ENCODE measurements at regions not wholly inside any gene's neighbourhood (a gene's known extent, or its start where the extent isn't known, plus 50 kb on each side); places are given as distances from the start of the nearest gene placed in this dataset.
"Not testable (repeated sequence)": the region's sequence is repeated elsewhere in the genome, so short reads cannot be mapped to it uniquely, and the experiment has no call there.

DNA sequence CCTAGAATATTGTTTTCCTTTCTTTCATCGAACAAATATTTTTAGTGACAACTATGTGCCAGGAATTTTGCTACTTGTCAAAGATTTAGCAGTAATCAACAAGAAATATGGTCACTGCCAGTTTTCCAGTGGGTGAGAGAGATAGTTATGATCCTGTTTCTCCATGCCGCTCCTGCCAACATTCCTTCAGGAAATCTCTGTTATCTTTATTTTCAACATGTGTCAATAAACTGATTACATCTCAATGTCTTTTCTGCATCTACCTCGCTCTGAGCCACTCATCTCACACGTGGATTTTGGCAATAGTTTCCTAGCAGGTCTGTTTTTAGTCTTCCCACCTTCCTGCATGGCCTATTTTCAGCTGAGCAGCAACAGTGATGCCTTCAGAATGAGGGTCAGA lies 650.0 kb upstream of the STXBP6 start:
- Histone ChIP-seq H3K27me3 (ENCODE audit: control insufficient read depth, insufficient read depth, low read length) (no peaks in the 10 kb centered on the region), H3K9me3 (ENCODE audit: control insufficient read depth, insufficient read depth, low read length) (no peaks in the 10 kb centered on the region), H3K27ac (ENCODE audit: low read depth, low read length) (no peak overlapping the region), H3K36me3 (ENCODE audit: control insufficient read depth, insufficient read depth, low read length) (no peaks in the 10 kb centered on the region), H3K9ac (ENCODE audit: low read depth, low read length) (no peak overlapping the region), H3K4me1 (ENCODE audit: control insufficient read depth, insufficient read depth, low read length) (peaks cover 3% of the 10 kb centered on the region; the same call in 1 of the 2 replicates), H3K4me3 (ENCODE audit: low read depth, low read length) (no peak overlapping the region)

DNA sequence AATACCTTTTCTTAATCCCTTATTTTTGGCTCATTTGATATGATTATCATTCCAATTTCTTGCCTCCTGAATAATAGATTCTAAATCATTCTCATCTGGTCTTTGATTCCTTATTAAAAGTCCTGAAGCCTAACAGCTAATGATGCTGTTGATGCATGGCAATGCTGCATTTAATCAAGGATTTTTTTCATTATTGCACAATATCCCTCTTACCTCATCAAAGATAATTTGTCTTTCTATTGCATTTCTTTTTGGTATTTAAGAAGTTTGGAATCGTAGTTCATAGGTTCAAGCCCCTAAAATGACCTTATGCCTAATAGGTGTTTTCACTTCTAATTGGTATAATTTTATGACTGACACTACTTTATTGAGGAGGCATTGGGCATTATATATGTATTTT lies 648.2 kb upstream of the STXBP6 start:
- no peaks in the 10 kb centered on the region for H3K36me3 ChIP-seq (ENCODE audit: control insufficient read depth, insufficient read depth, low read length)
- H3K9me3 ChIP-seq (ENCODE audit: control insufficient read depth, insufficient read depth, low read length) = no peaks in the 10 kb centered on the region
- no peak overlapping the region for H3K27ac ChIP-seq (ENCODE audit: low read depth, low read length)
- H3K4me3 ChIP-seq (ENCODE audit: low read depth, low read length) = no peak overlapping the region
- peaks cover 3% of the 10 kb centered on the region; the same call in 1 of the 2 replicates for H3K4me1 ChIP-seq (ENCODE audit: control insufficient read depth, insufficient read depth, low read length)
- no peaks in the 10 kb centered on the region for H3K27me3 ChIP-seq (ENCODE audit: control insufficient read depth, insufficient read depth, low read length)
- H3K9ac ChIP-seq (ENCODE audit: low read depth, low read length) = no peak overlapping the region

DNA sequence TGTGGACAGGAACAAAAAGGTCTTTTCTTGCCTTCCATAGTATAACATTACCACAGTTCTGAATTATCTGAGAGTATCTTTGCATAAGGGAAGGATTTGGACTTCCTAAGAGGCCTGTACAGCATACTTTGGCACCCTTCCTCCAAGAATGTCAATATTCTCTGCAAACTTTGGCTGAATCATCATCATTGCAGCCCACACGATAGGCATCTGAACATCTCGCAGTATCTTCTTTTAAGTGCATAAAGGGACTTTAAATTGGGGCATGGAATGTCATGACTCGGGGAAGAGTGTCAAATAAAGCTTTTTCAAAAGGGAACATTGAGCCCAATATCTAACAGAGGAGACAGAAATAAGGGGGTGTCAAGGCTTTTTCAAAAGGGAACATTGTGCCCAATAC lies 646.2 kb upstream of the STXBP6 start:
- Histone ChIP-seq H3K27me3 (ENCODE audit: control insufficient read depth, insufficient read depth, low read length) (no peaks in the 10 kb centered on the region), H3K9me3 (ENCODE audit: control insufficient read depth, insufficient read depth, low read length) (no peaks in the 10 kb centered on the region), H3K9ac (ENCODE audit: low read depth, low read length) (no peak overlapping the region), H3K27ac (ENCODE audit: low read depth, low read length) (no peak overlapping the region), H3K4me3 (ENCODE audit: low read depth, low read length) (no peak overlapping the region), H3K4me1 (ENCODE audit: control insufficient read depth, insufficient read depth, low read length) (peaks cover 3% of the 10 kb centered on the region; the same call in 1 of the 2 replicates), H3K36me3 (ENCODE audit: control insufficient read depth, insufficient read depth, low read length) (no peaks in the 10 kb centered on the region)

DNA sequence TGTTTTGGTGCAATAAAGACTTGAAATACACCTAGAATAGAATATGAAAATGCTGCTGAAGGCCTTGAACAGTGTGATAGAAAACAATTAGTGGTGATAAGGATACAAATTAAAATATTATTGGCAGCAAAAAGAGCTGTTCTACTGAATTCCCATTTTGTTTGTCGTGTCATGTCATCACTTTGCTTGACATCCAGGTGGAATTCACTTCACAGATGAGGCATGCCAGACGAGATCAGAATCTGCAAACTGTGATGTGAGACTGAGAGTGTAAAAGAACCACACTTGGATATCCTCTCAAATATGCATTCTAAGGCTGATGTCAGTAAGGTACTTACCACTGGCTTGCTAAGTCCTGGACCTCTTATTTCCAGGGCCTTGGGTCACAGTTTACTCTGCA lies 635.1 kb upstream of the STXBP6 start:
- H3K9me3 ChIP-seq (ENCODE audit: control insufficient read depth, insufficient read depth, low read length) = no peaks in the 10 kb centered on the region
- H3K9ac ChIP-seq (ENCODE audit: low read depth, low read length) = no peak overlapping the region
- no peaks in the 10 kb centered on the region for H3K36me3 ChIP-seq (ENCODE audit: control insufficient read depth, insufficient read depth, low read length)
- H3K4me3 ChIP-seq (ENCODE audit: low read depth, low read length) = no peak overlapping the region
- H3K27me3 ChIP-seq (ENCODE audit: control insufficient read depth, insufficient read depth, low read length) = no peaks in the 10 kb centered on the region
- no peaks in the 10 kb centered on the region for H3K4me1 ChIP-seq (ENCODE audit: control insufficient read depth, insufficient read depth, low read length)
- no peak overlapping the region for H3K27ac ChIP-seq (ENCODE audit: low read depth, low read length)

DNA sequence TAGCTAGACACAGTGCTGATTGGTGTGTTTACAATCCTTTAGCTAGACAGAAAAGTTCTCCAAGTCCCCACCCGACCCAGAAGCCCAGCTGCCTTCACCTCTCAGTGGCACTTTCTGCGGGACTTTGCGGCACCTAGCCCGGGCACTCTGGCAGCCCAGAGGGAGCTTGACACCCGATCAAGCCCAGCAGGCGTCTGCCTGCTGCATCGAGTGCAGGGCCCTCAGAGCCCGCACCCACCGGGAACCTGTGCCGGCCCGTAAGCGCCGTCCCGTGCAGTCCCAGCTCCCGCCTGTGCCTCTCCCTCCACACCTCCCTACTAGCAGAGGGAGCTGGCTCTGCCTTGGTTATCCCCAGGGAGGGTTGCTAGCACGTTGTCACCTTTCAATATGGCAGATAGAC lies 631.0 kb upstream of the STXBP6 start:
- Histone ChIP-seq H3K9me3 (ENCODE audit: control insufficient read depth, insufficient read depth, low read length) (no peaks in the 10 kb centered on the region), H3K4me1 (ENCODE audit: control insufficient read depth, insufficient read depth, low read length) (no peaks in the 10 kb centered on the region), H3K36me3 (ENCODE audit: control insufficient read depth, insufficient read depth, low read length) (no peaks in the 10 kb centered on the region), H3K9ac (ENCODE audit: low read depth, low read length) (no peak overlapping the region), H3K4me3 (ENCODE audit: low read depth, low read length) (no peak overlapping the region), H3K27ac (ENCODE audit: low read depth, low read length) (no peak overlapping the region), H3K27me3 (ENCODE audit: control insufficient read depth, insufficient read depth, low read length) (no peaks in the 10 kb centered on the region)

DNA sequence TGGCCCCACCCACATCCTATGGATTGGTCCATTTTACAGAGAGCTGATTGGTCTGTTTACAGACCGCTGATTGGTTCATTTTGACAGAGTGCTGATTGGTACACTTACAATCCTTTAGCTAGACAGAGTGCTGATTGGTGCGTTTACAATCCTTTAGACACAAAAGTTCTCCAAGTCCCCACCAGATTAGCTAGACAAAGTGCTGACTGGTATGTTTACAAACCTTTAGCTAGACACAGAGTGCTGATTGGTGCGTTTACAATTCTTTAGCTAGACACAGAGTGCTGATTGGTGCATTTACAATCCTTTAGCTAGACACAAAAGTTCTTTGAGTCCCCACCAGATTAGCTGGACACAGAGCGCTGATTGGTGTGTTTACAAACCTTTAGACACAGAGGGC lies 630.6 kb upstream of the STXBP6 start:
- not testable (repeated sequence) for H3K9ac ChIP-seq (ENCODE audit: low read depth, low read length); H3K9me3 ChIP-seq (ENCODE audit: control insufficient read depth, insufficient read depth, low read length); H3K36me3 ChIP-seq (ENCODE audit: control insufficient read depth, insufficient read depth, low read length); H3K27me3 ChIP-seq (ENCODE audit: control insufficient read depth, insufficient read depth, low read length); H3K4me3 ChIP-seq (ENCODE audit: low read depth, low read length); H3K4me1 ChIP-seq (ENCODE audit: control insufficient read depth, insufficient read depth, low read length); H3K27ac ChIP-seq (ENCODE audit: low read depth, low read length)

DNA sequence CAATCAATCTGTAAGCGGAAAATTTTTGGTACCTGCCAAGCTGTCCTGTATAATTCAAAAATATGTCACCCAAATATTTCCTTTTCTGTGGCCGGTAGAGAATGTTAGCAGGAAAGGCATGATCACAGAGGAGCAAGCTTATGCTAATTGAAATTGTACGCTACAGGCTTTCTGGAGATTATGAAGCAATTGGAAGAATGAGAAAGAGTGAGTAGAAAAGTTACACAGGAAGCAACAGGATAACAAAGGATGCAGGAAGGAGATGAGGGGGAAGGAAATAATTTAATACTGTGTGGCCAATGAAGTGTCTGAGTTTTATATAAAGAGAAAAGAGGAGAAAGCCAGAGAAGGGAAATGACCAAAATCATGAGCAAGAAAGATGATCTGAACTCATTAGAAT lies 627.2 kb upstream of the STXBP6 start:
- Histone ChIP-seq H3K9me3 (ENCODE audit: control insufficient read depth, insufficient read depth, low read length) (no peaks in the 10 kb centered on the region), H3K36me3 (ENCODE audit: control insufficient read depth, insufficient read depth, low read length) (no peaks in the 10 kb centered on the region), H3K4me1 (ENCODE audit: control insufficient read depth, insufficient read depth, low read length) (no peaks in the 10 kb centered on the region), H3K9ac (ENCODE audit: low read depth, low read length) (no peak overlapping the region), H3K27ac (ENCODE audit: low read depth, low read length) (no peak overlapping the region), H3K27me3 (ENCODE audit: control insufficient read depth, insufficient read depth, low read length) (no peaks in the 10 kb centered on the region), H3K4me3 (ENCODE audit: low read depth, low read length) (no peak overlapping the region)

DNA sequence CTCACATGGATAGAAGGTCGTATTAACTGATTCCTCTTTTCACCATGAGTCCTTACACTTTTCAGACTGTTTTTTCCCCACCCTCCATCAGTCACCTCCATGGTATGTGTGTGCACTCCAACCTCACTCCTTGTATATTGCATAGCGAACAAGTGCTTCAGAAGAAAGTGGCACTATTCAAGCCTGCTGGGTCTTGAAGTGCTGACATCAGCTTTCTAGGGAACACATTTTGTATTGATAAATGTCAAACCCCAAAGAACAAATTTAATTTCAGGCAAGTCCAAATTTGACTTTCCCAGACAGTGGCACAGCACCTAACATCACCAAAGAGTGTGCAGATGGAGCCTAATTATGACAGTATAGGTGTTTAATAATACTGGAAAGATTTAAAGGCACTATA lies 617.4 kb upstream of the STXBP6 start:
- Histone ChIP-seq H3K36me3 (ENCODE audit: control insufficient read depth, insufficient read depth, low read length) (no peaks in the 10 kb centered on the region), H3K27me3 (ENCODE audit: control insufficient read depth, insufficient read depth, low read length) (no peaks in the 10 kb centered on the region), H3K9me3 (ENCODE audit: control insufficient read depth, insufficient read depth, low read length) (no peaks in the 10 kb centered on the region), H3K4me1 (ENCODE audit: control insufficient read depth, insufficient read depth, low read length) (no peaks in the 10 kb centered on the region), H3K4me3 (ENCODE audit: low read depth, low read length) (no peak overlapping the region), H3K9ac (ENCODE audit: low read depth, low read length) (no peak overlapping the region), H3K27ac (ENCODE audit: low read depth, low read length) (no peak overlapping the region)

DNA sequence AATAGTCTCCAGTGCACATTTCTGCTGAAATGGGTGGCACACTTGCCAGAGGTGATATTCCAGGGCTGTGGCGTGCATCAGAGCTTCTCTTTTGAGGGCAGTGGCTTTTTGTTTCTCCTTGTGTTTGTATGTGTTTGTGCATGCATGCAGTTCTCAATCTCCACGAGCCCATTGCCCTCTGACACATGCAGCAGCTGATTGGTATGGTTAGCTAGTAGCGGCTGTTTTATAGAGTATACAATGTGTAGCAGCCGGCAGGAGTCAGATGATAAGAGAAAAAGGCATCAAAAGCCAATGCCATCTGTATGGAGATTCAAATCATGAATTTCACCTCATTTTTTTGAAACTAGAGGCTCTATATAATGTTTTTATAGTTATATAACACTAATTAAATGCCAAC lies 616.9 kb upstream of the STXBP6 start:
- Histone ChIP-seq H3K9me3 (ENCODE audit: control insufficient read depth, insufficient read depth, low read length) (no peaks in the 10 kb centered on the region), H3K36me3 (ENCODE audit: control insufficient read depth, insufficient read depth, low read length) (no peaks in the 10 kb centered on the region), H3K27ac (ENCODE audit: low read depth, low read length) (no peak overlapping the region), H3K27me3 (ENCODE audit: control insufficient read depth, insufficient read depth, low read length) (no peaks in the 10 kb centered on the region), H3K4me1 (ENCODE audit: control insufficient read depth, insufficient read depth, low read length) (no peaks in the 10 kb centered on the region), H3K4me3 (ENCODE audit: low read depth, low read length) (no peak overlapping the region), H3K9ac (ENCODE audit: low read depth, low read length) (no peak overlapping the region)

DNA sequence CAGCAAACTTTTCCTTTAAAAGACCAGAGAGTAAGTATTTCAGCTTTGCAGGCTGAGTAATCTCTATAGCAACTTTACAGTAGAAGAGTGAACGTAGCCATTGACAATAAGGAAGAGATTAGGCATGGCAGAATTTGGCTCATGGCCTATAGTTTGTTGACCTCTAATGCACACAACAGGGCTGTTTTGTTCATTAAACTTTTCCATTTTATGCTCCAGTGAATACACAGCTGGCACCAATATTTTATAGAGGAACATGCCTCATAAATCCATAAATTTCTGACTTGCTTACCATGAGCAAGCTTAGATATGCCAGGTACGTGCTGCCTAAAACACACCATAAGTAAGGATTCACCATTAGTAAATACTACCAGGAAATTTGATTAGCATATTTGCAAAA lies 609.0 kb upstream of the STXBP6 start:
- H3K4me3 ChIP-seq (ENCODE audit: low read depth, low read length) = no peak overlapping the region
- no peak overlapping the region for H3K27ac ChIP-seq (ENCODE audit: low read depth, low read length)
- H3K27me3 ChIP-seq (ENCODE audit: control insufficient read depth, insufficient read depth, low read length) = no peaks in the 10 kb centered on the region
- no peaks in the 10 kb centered on the region for H3K9me3 ChIP-seq (ENCODE audit: control insufficient read depth, insufficient read depth, low read length)
- H3K36me3 ChIP-seq (ENCODE audit: control insufficient read depth, insufficient read depth, low read length) = no peaks in the 10 kb centered on the region
- H3K4me1 ChIP-seq (ENCODE audit: control insufficient read depth, insufficient read depth, low read length) = no peaks in the 10 kb centered on the region
- no peak overlapping the region for H3K9ac ChIP-seq (ENCODE audit: low read depth, low read length)

DNA sequence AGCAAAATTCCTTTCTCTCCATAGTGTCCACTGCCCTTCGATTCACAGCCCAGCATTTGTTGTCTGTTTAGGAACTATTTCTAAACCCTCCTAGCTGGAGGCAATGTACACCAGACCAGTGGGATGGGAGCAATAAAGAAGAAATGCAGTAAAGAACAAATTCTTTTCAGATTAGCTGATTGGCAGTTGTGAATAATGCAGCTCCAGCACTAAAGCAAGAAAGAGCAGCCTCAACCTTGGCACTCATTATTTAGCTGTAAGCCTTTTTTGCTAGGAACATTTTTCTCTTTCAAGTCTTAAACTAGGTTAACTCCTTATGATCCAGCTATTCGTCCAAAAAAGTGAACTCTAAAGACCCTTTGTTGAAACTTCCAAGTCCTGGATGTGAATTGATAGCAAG lies 580.5 kb upstream of the STXBP6 start:
- Histone ChIP-seq H3K9me3 (ENCODE audit: control insufficient read depth, insufficient read depth, low read length) (no peaks in the 10 kb centered on the region), H3K4me3 (ENCODE audit: low read depth, low read length) (no peak overlapping the region)

DNA sequence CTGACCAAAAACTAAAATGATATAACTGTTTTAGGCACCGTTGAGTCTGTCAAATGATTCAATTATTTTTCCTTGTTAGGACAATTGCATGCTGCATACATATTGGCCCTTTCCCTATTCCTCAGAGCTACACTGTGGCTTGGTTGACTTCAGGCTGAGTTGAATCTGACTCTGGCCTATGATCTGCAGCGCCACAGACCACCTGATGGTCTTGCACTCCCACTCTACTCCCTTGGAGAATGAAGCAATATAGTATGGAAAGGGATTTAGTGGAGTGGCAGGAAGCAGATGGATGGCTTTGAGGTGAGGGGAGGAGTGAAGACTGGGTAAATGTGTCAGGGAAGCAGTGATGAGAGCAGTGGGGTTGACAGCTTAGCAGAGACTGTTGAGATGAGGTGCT lies 579.0 kb upstream of the STXBP6 start:
- H3K4me3 ChIP-seq (ENCODE audit: low read depth, low read length) = no peak overlapping the region
- H3K9me3 ChIP-seq (ENCODE audit: control insufficient read depth, insufficient read depth, low read length) = no peaks in the 10 kb centered on the region
- H3K27ac ChIP-seq (ENCODE audit: low read depth, low read length) = no peak overlapping the region
- no peaks in the 10 kb centered on the region for H3K36me3 ChIP-seq (ENCODE audit: control insufficient read depth, insufficient read depth, low read length)
- no peaks in the 10 kb centered on the region for H3K4me1 ChIP-seq (ENCODE audit: control insufficient read depth, insufficient read depth, low read length)
- H3K27me3 ChIP-seq (ENCODE audit: control insufficient read depth, insufficient read depth, low read length) = no peaks in the 10 kb centered on the region
- no peak overlapping the region for H3K9ac ChIP-seq (ENCODE audit: low read depth, low read length)

More for the DNA sequence above, 580.5 kb upstream of the STXBP6 start:
- no peak overlapping the region for H3K27ac ChIP-seq (ENCODE audit: low read depth, low read length)
- H3K9ac ChIP-seq (ENCODE audit: low read depth, low read length) = no peak overlapping the region
- H3K27me3 ChIP-seq (ENCODE audit: control insufficient read depth, insufficient read depth, low read length) = no peaks in the 10 kb centered on the region
- H3K36me3 ChIP-seq (ENCODE audit: control insufficient read depth, insufficient read depth, low read length) = no peaks in the 10 kb centered on the region
- H3K4me1 ChIP-seq (ENCODE audit: control insufficient read depth, insufficient read depth, low read length) = no peaks in the 10 kb centered on the region

Data from HUES48 (cell line).